Common myeloid progenitor, CD34-positive (primary cell): ENCODE measurements at regions not wholly inside any gene's neighbourhood (a gene's known extent, or its start where the extent isn't known, plus 50 kb on each side); places are given as distances from the start of the nearest gene placed in this dataset.

Experiments
- CTCF ChIA-PET: fragments of 350-600 bp; sonication (Branson Sonifier 250); formaldehyde crosslinking; loops from one replicate; lab custom pipeline; 2021; ENCODE audit warnings: antibody characterized with exemption; lab: Charles Lee
- POLR2A ChIA-PET: fragments of 350-600 bp; sonication (Branson Sonifier 250); formaldehyde crosslinking; loops from one replicate; lab custom pipeline; 2021; ENCODE audit warnings: antibody characterized with exemption; lab: Charles Lee
- DNase-seq, 3 donors: peaks; one replicate each; pipeline versions ENCODE4 v3.0.0 to v3.0.0-alpha.2; 2013
- H3K27ac ChIP-seq, 2 experiments: 1 replicate in 1 of 2; 2 replicates in 1 of 2; pipeline ENCODE4 v1.7.0; 2013; ENCODE audit warnings: inconsistent platforms in 2 of 2, low read length in 2 of 2, mild to moderate bottlenecking in 2 of 2, low read depth in 1 of 2, moderate library complexity in 1 of 2; ENCODE audit not compliant: severe bottlenecking in 2 of 2, insufficient read depth in 1 of 2, poor library complexity in 1 of 2
- H3K27me3 ChIP-seq, 5 experiments: replicated peaks in 2 of 5; 1 replicate in 3 of 5; 2 replicates in 2 of 5; pipeline versions ENCODE4 v1.6.1 to v1.7.0; 2013; ENCODE audit warnings: low read length in 4 of 5, mild to moderate bottlenecking in 2 of 5, moderate library complexity in 2 of 5, inconsistent platforms in 1 of 5; ENCODE audit not compliant: insufficient read depth in 5 of 5, control insufficient read depth in 4 of 5
- H3K36me3 ChIP-seq, 4 experiments: 1 replicate in 2 of 4; 2 replicates in 2 of 4; pipeline versions ENCODE4 v1.6.1 to v1.7.0; 2013; ENCODE audit warnings: low read length in 3 of 4, control low read depth in 1 of 4, mild to moderate bottlenecking in 1 of 4; ENCODE audit not compliant: control insufficient read depth in 4 of 4, insufficient read depth in 4 of 4
- H3K4me1 ChIP-seq, 4 experiments: 1 replicate in 3 of 4; 2 replicates in 1 of 4; pipeline versions ENCODE4 v1.6.1 to v1.7.1; 2013; ENCODE audit warnings: low read length in 3 of 4, mild to moderate bottlenecking in 3 of 4, control low read depth in 1 of 4, inconsistent platforms in 1 of 4, moderate library complexity in 1 of 4; ENCODE audit not compliant: control insufficient read depth in 4 of 4, insufficient read depth in 4 of 4; ENCODE audit errors: control extremely low read depth in 1 of 4
- H3K4me3 ChIP-seq, 7 experiments: 1 replicate in 4 of 7; 2 replicates in 3 of 7; pipeline versions ENCODE4 v1.5.1 to v1.7.0; 2013; ENCODE audit warnings: mild to moderate bottlenecking in 7 of 7, low read length in 6 of 7, moderate library complexity in 6 of 7, inconsistent platforms in 2 of 7, low read depth in 2 of 7, control low read depth in 1 of 7; ENCODE audit not compliant: insufficient read depth in 4 of 7, control insufficient read depth in 1 of 7; ENCODE audit errors: extremely low read depth in 1 of 7
- H3K9me3 ChIP-seq, 5 experiments: 1 replicate in 4 of 5; 2 replicates in 1 of 5; pipeline versions ENCODE4 v1.6.1 to v1.7.1; 2013; ENCODE audit warnings: low read length in 4 of 5, mild to moderate bottlenecking in 2 of 5, inconsistent platforms in 1 of 5, low read depth in 1 of 5, moderate library complexity in 1 of 5; ENCODE audit not compliant: control insufficient read depth in 4 of 5, insufficient read depth in 2 of 5; ENCODE audit errors: control extremely low read depth in 1 of 5
- WGBS: methylation state at CpG from one replicate; pipeline ENCODE4 v1.1.5; 2013; ENCODE audit not compliant: insufficient coverage; 5-methylcytosine and 5-hydroxymethylcytosine counted together

DNA sequence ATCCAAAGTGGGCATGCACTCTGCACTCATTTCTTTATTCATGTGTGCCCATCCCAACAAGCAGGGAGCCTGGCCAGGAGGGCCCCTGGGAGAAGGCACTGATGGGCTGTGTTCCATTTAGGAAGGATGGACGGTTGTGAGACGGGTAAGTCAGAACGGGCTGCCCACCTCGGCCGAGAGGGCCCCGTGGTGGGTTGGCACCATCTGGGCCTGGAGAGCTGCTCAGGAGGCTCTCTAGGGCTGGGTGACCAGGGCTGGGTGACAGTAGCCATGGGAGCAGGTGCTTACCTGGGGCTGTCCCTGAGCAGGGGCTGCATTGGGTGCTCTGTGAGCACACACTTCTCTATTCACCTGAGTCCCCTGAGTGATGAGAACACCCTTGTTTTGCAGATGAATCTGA, 129.3 kb upstream of the B3GAT1 start:
- no peak overlapping the region for H3K27ac ChIP-seq
- H3K36me3 ChIP-seq, result no peaks in the 10 kb centered on the region
- peaks cover 0 to 19% (median 3%) of the 10 kb centered on the region in 5 experiments for H3K27me3 ChIP-seq
- 80% methylated on average over 6 of the region's 6 CpGs for WGBS
- ChIA-PET CTCF (no interaction called here), POLR2A (no interaction called here)
- no peak overlapping the region for H3K4me3 ChIP-seq
- H3K4me1 ChIP-seq, result peaks cover 0 to 12% (median 11%) of the 10 kb centered on the region in 4 experiments
- no peak for DNase-seq
- peaks cover 0 to 4% (median 0%) of the 10 kb centered on the region in 5 experiments for H3K9me3 ChIP-seq

- ChIA-PET CTCF (no interaction called here), POLR2A (no interaction called here)
- Histone ChIP-seq H3K4me3 (no peak overlapping the region), H3K4me1 (peaks cover 0 to 16% (median 15%) of the 10 kb centered on the region in 4 experiments), H3K27ac (no peak overlapping the region), H3K36me3 (no peaks in the 10 kb centered on the region), H3K9me3 (peaks cover 0 to 4% (median 0%) of the 10 kb centered on the region in 5 experiments), H3K27me3 (peaks cover 0 to 34% (median 4%) of the 10 kb centered on the region in 5 experiments)
- WGBS, result 80% methylated on average over 1 of the region's 4 CpGs
- DNase-seq, result no peak
Measured at GRCh38 chr11:134539285-134539684, 127.2 kb upstream of the B3GAT1 start.

DNA sequence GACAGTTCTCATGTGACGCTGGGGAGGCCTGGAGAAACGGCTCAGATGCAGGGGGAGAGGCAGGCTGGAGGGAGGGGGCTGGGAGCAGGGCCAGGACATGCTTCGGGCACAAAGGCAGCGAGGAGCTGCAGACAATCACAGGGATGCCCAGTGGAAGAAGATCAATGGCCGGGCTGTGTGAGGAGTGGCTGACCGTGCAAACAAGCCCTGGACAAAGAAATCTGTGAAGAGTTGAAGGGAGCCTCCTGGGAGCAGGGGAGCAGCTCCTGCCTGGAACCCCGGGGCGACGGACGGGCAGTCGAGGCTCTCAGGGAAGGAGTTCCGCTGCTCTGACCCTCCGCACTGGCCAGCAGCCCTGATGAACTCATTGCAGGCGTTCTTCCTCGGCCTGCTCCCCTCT, 126.7 kb upstream of the B3GAT1 start:
- 97% methylated on average over 15 of the region's 15 CpGs for WGBS
- Histone ChIP-seq H3K4me3 (no peak overlapping the region), H3K27me3 (peaks cover 0 to 34% (median 4%) of the 10 kb centered on the region in 5 experiments), H3K36me3 (no peaks in the 10 kb centered on the region), H3K4me1 (peaks cover 0 to 16% (median 15%) of the 10 kb centered on the region in 4 experiments), H3K9me3 (peaks cover 0 to 4% (median 0%) of the 10 kb centered on the region in 5 experiments), H3K27ac (no peak overlapping the region)
- no peak for DNase-seq
- ChIA-PET CTCF (no interaction called here), POLR2A (no interaction called here)

DNA sequence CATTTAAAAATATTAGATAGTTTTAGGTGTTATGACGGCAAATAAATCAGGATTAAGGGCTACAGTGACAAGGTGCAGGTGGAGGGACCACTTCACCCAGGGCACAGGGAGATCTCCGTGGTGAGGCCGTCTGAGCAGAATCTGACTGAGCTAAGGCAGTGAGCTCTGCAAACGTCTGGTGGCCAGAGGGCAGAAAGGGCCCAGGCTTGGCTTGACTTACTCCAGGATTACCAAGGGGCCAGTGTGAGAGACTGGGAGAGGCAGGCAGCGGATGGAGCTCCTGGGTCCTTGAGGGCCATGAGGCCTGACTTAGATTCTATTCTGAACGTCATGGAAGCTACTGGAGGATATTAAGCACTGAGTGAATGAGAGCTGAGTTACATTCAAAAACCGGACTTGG, 125.9 kb upstream of the B3GAT1 start:
- Histone ChIP-seq H3K27ac (no peak overlapping the region), H3K27me3 (peaks cover 0 to 34% (median 6%) of the 10 kb centered on the region in 5 experiments), H3K36me3 (no peaks in the 10 kb centered on the region), H3K4me3 (no peak overlapping the region), H3K9me3 (peaks cover 0 to 4% (median 0%) of the 10 kb centered on the region in 5 experiments), H3K4me1 (peaks cover 0 to 16% (median 15%) of the 10 kb centered on the region in 4 experiments)
- WGBS, result 86% methylated on average over 7 of the region's 7 CpGs
- POLR2A ChIA-PET, result no interaction called here
- DNase-seq, result no peak
- CTCF ChIA-PET, result no interaction called here

DNA sequence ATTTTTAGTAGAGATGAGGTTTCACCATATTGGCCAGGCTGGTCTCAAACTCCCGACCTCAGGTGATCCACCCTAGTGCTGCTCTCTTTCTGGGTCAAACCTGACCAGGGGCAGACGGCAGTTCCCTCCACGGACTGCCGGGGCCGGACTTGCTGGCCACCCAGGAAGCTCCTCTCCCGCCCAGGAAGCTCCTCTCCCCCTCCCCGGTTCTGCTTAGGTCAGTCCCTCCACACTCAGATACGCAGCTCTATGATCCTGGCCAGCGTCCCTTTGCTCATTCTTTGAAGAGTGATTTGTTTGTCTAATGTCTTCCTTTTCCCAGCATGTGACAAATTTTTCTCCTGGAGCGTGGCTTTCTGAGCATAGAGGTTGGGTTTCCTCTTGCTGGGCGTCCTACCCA, 125.3 kb upstream of the B3GAT1 start:
- POLR2A ChIA-PET, result no interaction called here
- no peaks in the 10 kb centered on the region for H3K36me3 ChIP-seq
- peaks cover 0 to 34% (median 6%) of the 10 kb centered on the region in 5 experiments for H3K27me3 ChIP-seq
- H3K4me1 ChIP-seq, result peaks cover 0 to 16% (median 15%) of the 10 kb centered on the region in 4 experiments
- peaks cover 0 to 4% (median 0%) of the 10 kb centered on the region in 5 experiments for H3K9me3 ChIP-seq
- 21% methylated on average over 8 of the region's 11 CpGs for WGBS
- CTCF ChIA-PET, result no interaction called here
- no peak for DNase-seq
- no peak overlapping the region for H3K4me3 ChIP-seq
- H3K27ac ChIP-seq, result no peak overlapping the region

DNA sequence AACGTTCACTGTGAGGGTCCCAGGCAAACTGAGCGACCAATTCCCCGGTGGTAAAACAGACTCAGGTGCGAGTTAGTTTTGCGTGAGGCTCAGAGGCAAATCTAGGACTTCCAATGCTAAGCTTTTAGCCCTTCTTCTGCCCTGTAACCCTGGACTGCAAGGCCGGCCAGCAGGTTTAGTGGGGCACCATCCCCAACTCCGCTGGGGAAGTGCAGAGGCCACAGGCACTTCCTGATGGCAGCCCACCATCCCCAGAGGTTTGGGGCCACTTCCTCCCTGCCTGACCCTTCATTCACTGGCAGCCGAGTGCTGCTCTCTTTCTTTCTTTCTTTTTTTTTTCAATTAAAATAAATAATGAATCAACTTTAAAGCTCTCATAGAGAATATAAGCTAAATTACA, 124.6 kb upstream of the B3GAT1 start:
- CTCF ChIA-PET, result no interaction called here
- Histone ChIP-seq H3K36me3 (no peaks in the 10 kb centered on the region), H3K4me3 (peak overlapping the region in 3 of 7 experiments; percentile 24 to 47 (median 30)), H3K4me1 (peaks cover 0 to 16% (median 15%) of the 10 kb centered on the region in 4 experiments), H3K27me3 (peaks cover 0 to 34% (median 6%) of the 10 kb centered on the region in 5 experiments), H3K9me3 (peaks cover 0 to 4% (median 0%) of the 10 kb centered on the region in 5 experiments), H3K27ac (no peak overlapping the region)
- no peak for DNase-seq
- 5% methylated on average over 7 of the region's 8 CpGs for WGBS
- POLR2A ChIA-PET, result no interaction called here

DNA sequence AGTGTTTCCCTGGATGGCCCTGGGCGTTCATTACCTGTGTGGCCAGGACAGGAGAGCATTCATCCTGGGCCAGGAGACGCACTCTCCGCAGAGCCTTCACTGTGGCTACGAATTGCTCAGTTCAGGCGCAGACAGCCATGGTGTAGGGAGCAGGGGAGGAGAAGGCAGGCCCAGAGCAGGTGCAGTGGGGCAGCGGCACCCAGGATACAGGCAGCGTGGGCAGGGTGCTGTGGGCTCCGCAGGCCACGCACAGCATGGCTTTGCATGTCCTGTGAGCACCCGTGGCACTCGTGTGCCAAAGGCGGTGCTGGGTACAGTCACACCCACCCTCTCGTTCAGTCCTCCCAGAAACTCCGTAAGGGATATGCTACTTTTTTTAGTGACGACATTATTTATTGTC, 124.2 kb upstream of the B3GAT1 start:
- WGBS, result 25% methylated on average over 12 of the region's 15 CpGs
- DNase-seq, result no peak
- POLR2A ChIA-PET, result no interaction called here
- H3K4me3 ChIP-seq, result peak overlapping the region in 3 of 7 experiments; percentile 14 to 47 (median 24)
- CTCF ChIA-PET, result no interaction called here
- no peaks in the 10 kb centered on the region for H3K9me3 ChIP-seq
- no peak overlapping the region for H3K27ac ChIP-seq
- H3K27me3 ChIP-seq, result peaks cover 0 to 36% (median 6%) of the 10 kb centered on the region in 5 experiments
- H3K4me1 ChIP-seq, result peaks cover 0 to 16% (median 15%) of the 10 kb centered on the region in 4 experiments
- no peaks in the 10 kb centered on the region for H3K36me3 ChIP-seq
